IMR-90 (cell line): ENCODE measurements at regions not wholly inside any gene's neighbourhood (a gene's known extent, or its start where the extent isn't known, plus 50 kb on each side); places are given as distances from the start of the nearest gene placed in this dataset.

ENCODE experiments used
- ATAC-seq: fragments of 200-7000 bp; cut with Tn5 transposase; 2 replicates; pipeline ENCODE4 v1.9.1; 2020; ENCODE audit warnings: low read depth, mild to moderate bottlenecking, moderate library complexity
- BruUV-seq: library from RNA; stranded (reverse); fragments of 400-500 nt; replicated peaks from 2 replicates; lab custom pipeline; 2021; lab: Mats Ljungman, UMichigan
- CTCF ChIA-PET: fragments of 300-600 bp; formaldehyde crosslinking; extraction: SDS; loops from one replicate; lab custom pipeline; 2021; ENCODE audit warnings: antibody characterized with exemption; lab: Yijun Ruan, JAX
- POLR2A ChIA-PET: fragments of 300-600 bp; sonication (Branson Sonifier 250); formaldehyde crosslinking; loops from one replicate; lab custom pipeline; 2022; ENCODE audit warnings: antibody characterized with exemption; ENCODE audit not compliant: unreplicated experiment; lab: Charles Lee
- DNase-seq: peaks from one replicate; pipeline ENCODE4 v3.0.0; 2013
- H2AFZ ChIP-seq: replicated peaks from 2 replicates; pipeline ENCODE3; 2013; ENCODE audit warnings: low read length, mild to moderate bottlenecking; ENCODE audit not compliant: poor library complexity
- H2AK5ac ChIP-seq: 2 replicates; pipeline ENCODE4 v1.6.1; 2013; ENCODE audit warnings: low read depth, low read length, inconsistent platforms
- H2AK9ac ChIP-seq: replicated peaks from 2 replicates; pipeline ENCODE3; 2013; ENCODE audit warnings: mild to moderate bottlenecking, low read depth, low read length, moderate library complexity; ENCODE audit not compliant: poor library complexity
- H2BK120ac ChIP-seq: 2 replicates; pipeline ENCODE4 v1.6.1; 2013; ENCODE audit warnings: low read depth, low read length, inconsistent platforms
- H2BK15ac ChIP-seq: 3 replicates; pipeline ENCODE4 v1.6.1; 2013; ENCODE audit warnings: low read depth, low read length, inconsistent platforms
- H2BK20ac ChIP-seq: 2 replicates; pipeline ENCODE4 v1.6.1; 2013; ENCODE audit warnings: low read depth, mild to moderate bottlenecking, inconsistent platforms, low read length, moderate library complexity
- H2BK5ac ChIP-seq: 2 replicates; pipeline ENCODE4 v1.6.1; 2013; ENCODE audit warnings: mild to moderate bottlenecking, low read depth, low read length, inconsistent platforms; ENCODE audit not compliant: poor library complexity, severe bottlenecking
- H3K14ac ChIP-seq: replicated peaks from 2 replicates; pipeline ENCODE4 v1.6.1; 2013; ENCODE audit warnings: low read depth, low read length, inconsistent platforms
- H3K18ac ChIP-seq: 2 replicates; pipeline ENCODE4 v1.6.1; 2013; ENCODE audit warnings: low read depth, low read length, control low read depth
- H3K23ac ChIP-seq: 2 replicates; pipeline ENCODE4 v1.6.1; 2013; ENCODE audit warnings: low read depth, low read length, inconsistent platforms
- H3K27ac ChIP-seq: 2 replicates; pipeline ENCODE4 v1.5.1; 2013; ENCODE audit warnings: mild to moderate bottlenecking, control low read depth, low read length; ENCODE audit not compliant: insufficient read depth
- H3K27me3 ChIP-seq: 2 replicates; pipeline ENCODE4 v1.6.1; 2013; ENCODE audit warnings: low read length; ENCODE audit not compliant: control insufficient read depth, insufficient read depth
- H3K36me3 ChIP-seq: 2 replicates; pipeline ENCODE4 v1.6.1; 2013; ENCODE audit warnings: low read length, mixed read lengths; ENCODE audit not compliant: control insufficient read depth, insufficient read depth
- H3K4ac ChIP-seq: 2 replicates; pipeline ENCODE4 v1.6.1; 2013; ENCODE audit warnings: low read depth, low read length, inconsistent platforms
- H3K4me1 ChIP-seq: 2 replicates; pipeline ENCODE4 v1.6.1; 2013; ENCODE audit warnings: low read length, mixed read lengths; ENCODE audit not compliant: control insufficient read depth, insufficient read depth
- H3K4me2 ChIP-seq: 2 replicates; pipeline ENCODE4 v1.6.1; 2013; ENCODE audit warnings: low read depth, mild to moderate bottlenecking, control low read depth, low read length, moderate library complexity
- H3K4me3 ChIP-seq: 2 replicates; pipeline ENCODE4 v1.5.1; 2013; ENCODE audit warnings: low read depth, mild to moderate bottlenecking, control low read depth, low read length, moderate library complexity; ENCODE audit not compliant: insufficient read depth
- H3K56ac ChIP-seq: 2 replicates; pipeline ENCODE4 v1.6.1; 2013; ENCODE audit warnings: low read length, inconsistent platforms; ENCODE audit not compliant: insufficient read depth; ENCODE audit errors: extremely low read depth
- H3K79me1 ChIP-seq, 2 experiments: 2 replicates each; pipeline ENCODE4 v1.6.1; 2013; ENCODE audit warnings: low read length in 2 of 2, inconsistent platforms in 1 of 2, low read depth in 1 of 2
- H3K9ac ChIP-seq: 2 replicates; pipeline ENCODE4 v1.6.1; 2013; ENCODE audit warnings: low read depth, low read length, control low read depth
- H3K9me1 ChIP-seq: 2 replicates; pipeline ENCODE4 v1.6.1; 2013; ENCODE audit warnings: low read length, inconsistent platforms; ENCODE audit not compliant: insufficient read depth
- H3K9me3 ChIP-seq: 2 replicates; pipeline ENCODE4 v1.6.1; 2013; ENCODE audit warnings: low read length; ENCODE audit not compliant: control insufficient read depth, insufficient read depth
- H4K20me1 ChIP-seq: 2 replicates; pipeline ENCODE4 v1.6.1; 2013; ENCODE audit warnings: low read length, inconsistent platforms; ENCODE audit not compliant: insufficient read depth
- H4K5ac ChIP-seq: 2 replicates; pipeline ENCODE4 v1.6.1; 2013; ENCODE audit warnings: mild to moderate bottlenecking, low read depth, low read length, control low read depth
- H4K8ac ChIP-seq, 2 experiments: 2 replicates each; pipeline ENCODE4 v1.6.1; 2013; ENCODE audit warnings: low read depth in 2 of 2, low read length in 2 of 2, control low read depth in 1 of 2, inconsistent platforms in 1 of 2
- H4K91ac ChIP-seq: 2 replicates; pipeline ENCODE4 v1.6.1; 2013; ENCODE audit warnings: low read depth, low read length, inconsistent platforms; ENCODE audit not compliant: insufficient read depth
- CEBPB ChIP-seq: IDR thresholded peaks from 2 replicates; pipeline ENCODE4 v1.6.1; 2012; ENCODE audit warnings: low read depth, low read length, improper control_type of control experiment
- CHD1 ChIP-seq: IDR thresholded peaks from 2 replicates; pipeline ENCODE4 v1.6.1; 2012; ENCODE audit warnings: low read depth, low read length, improper control_type of control experiment
- CTCF ChIP-seq: conservative IDR thresholded peaks from 2 replicates; pipeline ENCODE4 v1.5.1; 2012; ENCODE audit warnings: mild to moderate bottlenecking, low read depth, low read length, improper control_type of control experiment
- ELK1 ChIP-seq: fragments of 150-350 bp; IDR thresholded peaks from 2 replicates; pipeline ENCODE4 v1.6.1; 2016; ENCODE audit warnings: low read depth, mild to moderate bottlenecking, low read length, moderate library complexity, borderline replicate concordance
- FOS ChIP-seq: fragments of 150-350 bp; IDR thresholded peaks from 2 replicates; pipeline ENCODE4 v1.6.1; 2016; ENCODE audit warnings: low read depth, low read length
- MXI1 ChIP-seq: IDR thresholded peaks from 2 replicates; pipeline ENCODE4 v1.6.1; 2012; ENCODE audit warnings: low read depth, mild to moderate bottlenecking, low read length, moderate library complexity, borderline replicate concordance
- NFE2L2 ChIP-seq: fragments of 150-350 bp; IDR thresholded peaks from 2 replicates; pipeline ENCODE4 v1.6.1; 2016; ENCODE audit warnings: low read depth, mild to moderate bottlenecking, low read length
- RAD21 ChIP-seq: IDR thresholded peaks from 2 replicates; pipeline ENCODE4 v1.6.1; 2012; ENCODE audit warnings: low read length, improper control_type of control experiment
- dilution Hi-C: fragments of 300-500 bp; cut with HindIII; formaldehyde crosslinking; loops from one replicate; pipeline ENCODE4 v1.14.3; 2018; ENCODE audit warnings: low sequenced_read_pairs; ENCODE audit not compliant: unreplicated experiment
- in situ Hi-C: fragments of 300-500 bp; cut with MboI; formaldehyde crosslinking; loops from 3 replicates; pipeline ENCODE4 v1.14.3; 2019; ENCODE audit warnings: low sequenced_read_pairs, inconsistent platforms, mixed read lengths
- intact Hi-C: fragments of 100-400 bp; cut with micrococcal nuclease; formaldehyde crosslinking; loops from 2 replicates; pipeline ENCODE4 v1.10.0; 2022

GRCh38 chr18:29494371-29494770, 1317.4 kb upstream of the CDH2 start:
- POLR2A ChIA-PET = no interaction called here

More at GRCh38 chr18:29494371-29494770, 1317.4 kb upstream of the CDH2 start:
- Histone ChIP-seq H3K9ac (no peak overlapping the region), H3K4me2 (no peak overlapping the region), H3K9me3 (no peaks in the 10 kb centered on the region; the same call in 1 of the 2 replicates), H3K4me1 (no peaks in the 10 kb centered on the region), H3K27ac (no peak overlapping the region), H4K20me1 (no peaks in the 10 kb centered on the region), H2BK120ac (no peak overlapping the region), H3K18ac (no peak overlapping the region), H2BK20ac (no peak overlapping the region), H2AK9ac (no peak overlapping the region), H4K5ac (no peak overlapping the region), H3K9me1 (no peaks in the 10 kb centered on the region), H3K4ac (no peak overlapping the region), H3K36me3 (no peaks in the 10 kb centered on the region), H2BK15ac (no peak overlapping the region), H3K56ac (no peak overlapping the region), H3K27me3 (no peaks in the 10 kb centered on the region), H2BK5ac (no peak overlapping the region), H2AFZ (no peak overlapping the region), H4K8ac (no peak overlapping the region), H3K79me1 (no peaks in the 10 kb centered on the region), H2AK5ac (no peak overlapping the region), H3K4me3 (no peak overlapping the region), H3K23ac (no peak overlapping the region), H4K91ac (no peak overlapping the region), H3K14ac (no peak overlapping the region)
- ATAC-seq (no peak), DNase-seq (no peak)
- CTCF ChIA-PET = no interaction called here
- in situ Hi-C loops (no loop called here), intact Hi-C loops (loop anchor here (1.0 kb wide), 1 partner anchor 253 kb away; no protein-coding TSS in a partner anchor), dilution Hi-C loops (no loop called here)
- BruUV-seq = no TSS peak
- TF ChIP-seq RAD21 (no peak), NFE2L2 (no peak), MXI1 (no peak), FOS (no peak), ELK1 (no peak), CTCF (no peak), CHD1 (no peak), CEBPB (no peak)
